BLaER1 treated with 17β-estradiol and CSF1 and Interleukin-3, amounts not matched to agents 10 nM and 100 nM (cell line): ENCODE measurements at regions not wholly inside any gene's neighbourhood (a gene's known extent, or its start where the extent isn't known, plus 50 kb on each side); places are given as distances from the start of the nearest gene placed in this dataset.

ENCODE experiments used
- H3K27ac ChIP-seq, 11 experiments: shearing (Covaris generic); formaldehyde crosslinking; 2 replicates each; pipeline ENCODE4 v1.8.1; 2022
- H3K27me3 ChIP-seq, 11 experiments: shearing (Covaris generic); formaldehyde crosslinking; 2 replicates each; pipeline ENCODE4 v1.8.1; 2022
- H3K36me3 ChIP-seq, 11 experiments: shearing (Covaris generic); formaldehyde crosslinking; 2 replicates each; pipeline ENCODE4 v1.8.1; 2022
- H3K4me1 ChIP-seq, 10 experiments: shearing (Covaris generic); formaldehyde crosslinking; 2 replicates each; pipeline ENCODE4 v1.8.1; 2022
- H3K4me2 ChIP-seq, 11 experiments: shearing (Covaris generic); formaldehyde crosslinking; 2 replicates each; pipeline ENCODE4 v1.8.1; 2022
- H3K4me3 ChIP-seq, 10 experiments: shearing (Covaris generic); formaldehyde crosslinking; 2 replicates each; pipeline ENCODE4 v1.8.1; 2022
- H3K9ac ChIP-seq, 11 experiments: shearing (Covaris generic); formaldehyde crosslinking; 2 replicates each; pipeline ENCODE4 v1.8.1; 2022
- H3K9me3 ChIP-seq, 11 experiments: shearing (Covaris generic); formaldehyde crosslinking; replicated peaks in 1 of 11; 2 replicates each; pipeline ENCODE4 v1.8.1; 2022
- H4K20me1 ChIP-seq, 11 experiments: shearing (Covaris generic); formaldehyde crosslinking; 2 replicates each; pipeline ENCODE4 v1.8.1; 2022
- Cebpa-rat ChIP-seq, 11 experiments: shearing (Covaris generic); IDR thresholded peaks; 2 replicates each; pipeline ENCODE4 v1.8.1; 2022

DNA sequence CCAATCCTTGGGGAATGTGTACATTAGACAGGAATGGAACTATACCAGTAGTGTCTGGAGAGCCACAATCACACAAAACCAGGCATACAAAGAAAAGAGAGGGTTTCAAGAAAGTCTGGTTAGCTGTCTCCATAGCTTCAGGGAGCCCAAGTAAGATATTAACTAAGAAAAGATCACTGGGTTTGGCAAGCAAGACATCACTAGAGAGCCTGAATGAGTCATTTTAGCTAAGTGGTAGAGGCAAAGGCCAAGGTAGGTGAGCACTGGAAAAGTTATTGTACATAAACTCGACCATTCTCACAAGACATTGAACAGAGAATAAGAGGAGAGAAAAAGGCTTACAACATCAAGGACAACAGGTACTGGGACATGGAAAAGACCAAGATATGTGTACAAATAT, 143.8 kb upstream of the ARL4C start:
- Histone ChIP-seq H3K27me3 (no peaks in the 10 kb centered on the region), H4K20me1 (no peaks in the 10 kb centered on the region), H3K27ac (no peak overlapping the region), H3K36me3 (no peaks in the 10 kb centered on the region), H3K4me1 (no peaks in the 10 kb centered on the region), H3K9me3 (peaks cover 38 to 66% (median 53%) of the 10 kb centered on the region in 11 experiments), H3K9ac (no peak overlapping the region), H3K4me3 (no peak overlapping the region), H3K4me2 (no peak overlapping the region)
- TF ChIP-seq Cebpa-rat (IDR thresholded peaks at IDR 0.05), result no peak

GRCh38 chr2:234638966-234639365, 142.1 kb upstream of the ARL4C start:
- TF ChIP-seq Cebpa-rat (IDR thresholded peaks at IDR 0.05), result no peak
- no peaks in the 10 kb centered on the region for H4K20me1 ChIP-seq
- H3K4me1 ChIP-seq, result no peaks in the 10 kb centered on the region
- no peak overlapping the region for H3K27ac ChIP-seq
- H3K4me2 ChIP-seq, result no peak overlapping the region
- no peak overlapping the region for H3K9ac ChIP-seq
- H3K27me3 ChIP-seq, result no peaks in the 10 kb centered on the region
- peaks cover 34 to 66% (median 47%) of the 10 kb centered on the region in 11 experiments for H3K9me3 ChIP-seq
- H3K4me3 ChIP-seq, result no peak overlapping the region
- no peaks in the 10 kb centered on the region for H3K36me3 ChIP-seq

DNA sequence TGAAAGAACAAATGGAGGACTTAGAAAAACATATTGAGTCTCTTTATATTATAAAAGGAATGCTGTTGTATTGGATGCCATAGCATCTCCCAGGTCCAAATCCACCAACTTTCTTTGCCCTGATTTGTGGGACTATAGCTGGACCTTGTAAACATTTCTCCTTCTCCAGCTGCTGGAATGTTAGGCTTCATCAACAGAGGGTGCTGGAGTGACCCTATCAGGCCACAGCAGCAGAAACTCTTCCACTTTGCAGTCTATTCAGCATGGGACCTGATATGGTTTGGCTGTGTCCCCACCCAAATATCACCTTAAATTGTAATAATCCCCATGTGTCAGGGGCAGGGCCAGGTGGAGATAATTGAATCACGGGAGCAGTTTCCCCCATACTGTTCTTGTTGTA, 138.4 kb upstream of the ARL4C start:
- no peaks in the 10 kb centered on the region for H4K20me1 ChIP-seq

GRCh38 chr2:234633581-234634230, 136.8 kb upstream of the ARL4C start:
- Histone ChIP-seq H3K36me3 (no peaks in the 10 kb centered on the region), H4K20me1 (no peaks in the 10 kb centered on the region), H3K4me1 (no peaks in the 10 kb centered on the region), H3K9me3 (peaks cover 11 to 24% (median 18%) of the 10 kb centered on the region in 11 experiments; a peak in 21 of 22 replicates), H3K27ac (no peak overlapping the region), H3K27me3 (no peaks in the 10 kb centered on the region), H3K4me3 (no peak overlapping the region), H3K4me2 (no peak overlapping the region), H3K9ac (no peak overlapping the region)
- TF ChIP-seq Cebpa-rat (IDR thresholded peaks at IDR 0.05), result no peak

More for the DNA sequence above, 138.4 kb upstream of the ARL4C start:
- Histone ChIP-seq H3K9me3 (peaks cover 11 to 29% (median 19%) of the 10 kb centered on the region in 11 experiments; a peak in 21 of 22 replicates), H3K27ac (no peak overlapping the region), H3K36me3 (no peaks in the 10 kb centered on the region), H3K27me3 (no peaks in the 10 kb centered on the region), H3K4me3 (no peak overlapping the region), H3K4me2 (no peak overlapping the region), H3K4me1 (no peaks in the 10 kb centered on the region), H3K9ac (no peak overlapping the region)
- TF ChIP-seq Cebpa-rat (IDR thresholded peaks at IDR 0.05), result no peak

DNA sequence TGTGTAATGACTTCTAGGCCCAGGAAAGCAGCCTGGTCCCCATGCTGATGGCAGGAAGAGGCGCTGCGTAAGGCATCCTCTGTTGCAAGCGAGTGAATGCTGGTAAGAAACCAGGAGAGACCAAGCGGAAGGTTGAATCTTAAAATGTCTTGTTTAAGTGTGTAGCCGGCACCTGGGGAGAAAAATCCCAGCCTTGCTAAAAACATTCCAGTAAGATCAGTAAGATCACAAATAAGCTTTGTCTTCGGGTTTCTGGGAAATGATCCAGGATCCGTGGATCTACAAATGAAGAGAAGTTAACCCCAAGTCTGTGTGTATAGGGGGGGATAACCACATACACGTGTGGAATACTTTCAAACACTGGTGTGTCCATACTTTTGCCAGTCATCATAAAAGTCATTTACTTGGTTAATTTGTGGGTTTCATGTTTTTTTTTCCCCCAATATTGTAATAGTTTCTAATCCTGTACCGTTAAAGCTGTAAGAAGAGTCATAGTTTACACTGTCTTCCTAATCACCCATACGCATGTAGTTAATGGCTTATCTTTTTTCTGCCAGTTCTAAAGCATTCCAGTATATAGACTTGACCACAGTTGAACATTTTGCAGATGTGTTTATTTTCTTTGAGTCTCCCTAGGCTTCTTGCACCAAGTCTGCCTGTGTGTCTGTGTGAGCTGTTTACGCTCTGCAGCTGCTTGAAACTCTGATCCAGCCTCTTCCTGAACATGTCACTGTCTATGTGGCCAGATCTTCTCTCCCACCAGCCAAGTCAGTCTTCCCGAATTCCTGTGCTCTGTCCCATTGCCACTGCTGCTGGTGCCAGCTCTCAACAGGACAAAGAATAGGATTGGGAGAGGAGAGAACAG, 135.9 kb upstream of the ARL4C start:
- H3K27ac ChIP-seq, result no peak overlapping the region
- H3K4me2 ChIP-seq, result no peak overlapping the region
- peaks cover 11 to 24% (median 18%) of the 10 kb centered on the region in 11 experiments; a peak in 21 of 22 replicates for H3K9me3 ChIP-seq
- H3K27me3 ChIP-seq, result no peaks in the 10 kb centered on the region
- H3K4me1 ChIP-seq, result no peaks in the 10 kb centered on the region
- no peaks in the 10 kb centered on the region for H4K20me1 ChIP-seq
- no peak overlapping the region for H3K4me3 ChIP-seq
- no peak for TF ChIP-seq Cebpa-rat (IDR thresholded peaks at IDR 0.05)
- H3K9ac ChIP-seq, result no peak overlapping the region
- no peaks in the 10 kb centered on the region for H3K36me3 ChIP-seq

GRCh38 chr2:234631646-234632514, 135.0 kb upstream of the ARL4C start:
- Histone ChIP-seq H3K27me3 (no peaks in the 10 kb centered on the region), H3K9me3 (peaks cover 7 to 16% (median 11%) of the 10 kb centered on the region in 11 experiments; a peak in 20 of 22 replicates), H3K36me3 (no peaks in the 10 kb centered on the region), H3K4me2 (no peak overlapping the region), H3K27ac (no peak overlapping the region), H3K4me3 (no peak overlapping the region), H3K9ac (no peak overlapping the region), H4K20me1 (no peaks in the 10 kb centered on the region), H3K4me1 (no peaks in the 10 kb centered on the region)
- no peak for TF ChIP-seq Cebpa-rat (IDR thresholded peaks at IDR 0.05)

GRCh38 chr2:234630801-234631261, 133.9 kb upstream of the ARL4C start:
- Histone ChIP-seq H3K4me2 (no peak overlapping the region), H3K4me3 (no peak overlapping the region), H3K36me3 (no peaks in the 10 kb centered on the region), H3K9ac (no peak overlapping the region), H3K9me3 (peaks cover 0 to 5% (median under 1%) of the 10 kb centered on the region in 11 experiments; a peak in 6 of 22 replicates), H3K4me1 (no peaks in the 10 kb centered on the region), H3K27me3 (no peaks in the 10 kb centered on the region), H4K20me1 (no peaks in the 10 kb centered on the region), H3K27ac (no peak overlapping the region)
- no peak for TF ChIP-seq Cebpa-rat (IDR thresholded peaks at IDR 0.05)

DNA sequence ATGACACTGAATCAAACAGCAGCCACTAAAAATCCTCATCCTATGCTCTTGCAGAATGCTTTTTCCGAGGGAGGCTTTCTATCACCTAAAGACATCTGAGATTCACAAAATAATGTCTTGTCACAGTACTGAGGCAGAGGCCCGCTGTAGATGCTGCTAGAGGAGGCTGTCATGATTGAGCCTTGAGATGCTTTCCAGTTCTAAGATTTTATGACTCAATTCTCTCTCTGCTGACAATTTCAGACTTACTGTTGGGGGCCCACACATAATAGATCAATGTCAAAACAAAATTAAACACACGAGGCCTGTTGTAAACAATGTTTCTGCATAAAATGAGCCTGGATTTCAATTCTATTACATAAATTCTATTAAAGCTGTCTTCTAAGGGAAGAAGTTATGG, 132.7 kb upstream of the ARL4C start:
- H3K9ac ChIP-seq, result no peak overlapping the region
- H3K36me3 ChIP-seq, result no peaks in the 10 kb centered on the region
- no peak overlapping the region for H3K4me3 ChIP-seq
- no peak overlapping the region for H3K4me2 ChIP-seq
- no peak overlapping the region for H3K27ac ChIP-seq
- peaks cover 0 to 3% (median 0%) of the 10 kb centered on the region in 11 experiments; a peak in 1 of 22 replicates for H3K9me3 ChIP-seq
- no peaks in the 10 kb centered on the region for H4K20me1 ChIP-seq
- no peaks in the 10 kb centered on the region for H3K4me1 ChIP-seq
- no peaks in the 10 kb centered on the region for H3K27me3 ChIP-seq
- no peak for TF ChIP-seq Cebpa-rat (IDR thresholded peaks at IDR 0.05)

GRCh38 chr2:234628953-234629352, 132.1 kb upstream of the ARL4C start:
- Histone ChIP-seq H3K9ac (no peak overlapping the region), H4K20me1 (no peaks in the 10 kb centered on the region), H3K4me1 (no peaks in the 10 kb centered on the region), H3K9me3 (peaks cover 0 to 3% (median 0%) of the 10 kb centered on the region in 11 experiments; a peak in 1 of 22 replicates), H3K4me3 (no peak overlapping the region), H3K27me3 (no peaks in the 10 kb centered on the region), H3K4me2 (no peak overlapping the region), H3K27ac (no peak overlapping the region), H3K36me3 (no peaks in the 10 kb centered on the region)
- TF ChIP-seq Cebpa-rat (IDR thresholded peaks at IDR 0.05), result no peak
